ENCODE measurements at regions not wholly inside any gene's neighbourhood (a gene's known extent, or its start where the extent isn't known, plus 50 kb on each side); places are given as distances from the start of the nearest gene placed in this dataset.

DNA sequence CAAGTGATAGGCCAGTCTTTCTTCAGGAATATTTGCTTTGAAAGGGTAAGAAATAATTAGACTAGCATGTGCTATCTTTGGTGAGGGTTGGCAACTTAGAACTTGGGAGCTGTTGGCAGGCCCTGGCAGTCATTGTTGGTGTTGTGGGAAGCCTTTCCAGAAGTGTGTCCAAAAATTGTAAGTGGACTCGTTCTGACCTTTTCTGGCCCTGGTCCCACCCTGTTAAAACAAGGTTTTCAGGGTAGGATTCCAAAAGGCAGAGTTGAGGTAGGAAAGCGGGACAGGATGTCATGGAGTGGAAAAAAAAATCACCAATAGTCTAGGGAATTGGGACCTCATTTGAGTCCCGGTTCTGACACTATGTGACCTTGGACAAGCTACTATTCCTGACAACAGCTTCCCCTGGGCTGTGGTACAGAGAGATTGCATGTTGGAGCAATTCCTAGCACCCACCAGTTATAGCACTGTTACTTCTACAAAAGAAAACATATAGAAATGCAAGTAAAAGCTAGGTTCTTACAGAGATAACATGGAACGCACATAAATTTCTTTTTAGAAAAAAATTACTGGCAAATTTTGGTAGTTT is 299.3 kb upstream of the DDI1 start:
- ChIA-PET CTCF (ENCODE audit: low intra/inter-chr PET ratio, low total read pairs) (no interaction called here), POLR2A (no interaction called here)
- Histone ChIP-seq H3K79me2 (ENCODE audit: insufficient read depth, low read length) (no peaks in the 10 kb centered on the region), H3K9me3 (ENCODE audit: low read length) (peaks cover 38% of the 10 kb centered on the region), H3K4me1 (ENCODE audit: insufficient read depth, low read length) (no peaks in the 10 kb centered on the region), H4K20me1 (ENCODE audit: insufficient read depth, low read length) (no peaks in the 10 kb centered on the region), H3K4me2 (ENCODE audit: low read depth, low read length) (no peak overlapping the region), H3K27me3 (ENCODE audit: control insufficient read depth in 1 of 2, insufficient read depth in 2 of 2, low read length in 2 of 2) (no peaks in the 10 kb centered on the region), H3K4me3 (replicated peaks in 1 of 3; ENCODE audit: insufficient read depth in 1 of 3, low read depth in 2 of 3, low read length in 3 of 3) (no peak overlapping the region), H2AFZ (ENCODE audit: low read length) (no peak overlapping the region), H3K36me3 (replicated peaks in 1 of 2; ENCODE audit: control insufficient read depth in 1 of 2, insufficient read depth in 2 of 2, low read length in 2 of 2) (no peaks in the 10 kb centered on the region), H3K9ac (ENCODE audit: insufficient read depth, low read depth, low read length) (no peak overlapping the region), H3K27ac (ENCODE audit: extremely low read length, insufficient read depth, low read length) (no peak overlapping the region)
- intact Hi-C loops (cut with micrococcal nuclease; ENCODE audit: unreplicated experiment) = no loop called here
- DNase-seq (ENCODE audit: low spot score) (no peak), FAIRE-seq (no peak), ATAC-seq (no peak)
- in situ Hi-C loops (cut with HindIII; ENCODE audit: extremely low pct_ligation_motif_present, low pct_unique_long_range_greater_than_20kb) = no loop called here
- no TSS peak for BruUV-seq (replicated peaks)
- TF ChIP-seq, protein P1, sequence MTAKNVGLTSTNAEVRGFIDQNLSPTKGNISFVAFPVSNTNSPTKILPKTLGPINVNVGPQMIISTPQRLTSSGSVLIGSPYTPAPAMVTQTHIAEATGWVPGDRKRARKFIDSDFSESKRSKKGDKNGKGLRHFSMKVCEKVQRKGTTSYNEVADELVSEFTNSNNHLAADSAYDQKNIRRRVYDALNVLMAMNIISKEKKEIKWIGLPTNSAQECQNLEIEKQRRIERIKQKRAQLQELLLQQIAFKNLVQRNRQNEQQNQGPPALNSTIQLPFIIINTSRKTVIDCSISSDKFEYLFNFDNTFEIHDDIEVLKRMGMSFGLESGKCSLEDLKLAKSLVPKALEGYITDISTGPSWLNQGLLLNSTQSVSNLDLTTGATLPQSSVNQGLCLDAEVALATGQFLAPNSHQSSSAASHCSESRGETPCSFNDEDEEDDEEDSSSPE (CRISPR knock-in tag; IDR thresholded peaks at IDR 0.05) = no peak
- TF ChIP-seq ISL2 (CRISPR knock-in tag; IDR thresholded peaks at IDR 0.05) = no peak
- no peak for TF ChIP-seq ZFP36L2 (CRISPR knock-in tag; IDR thresholded peaks at IDR 0.05)
- TF ChIP-seq GATA4 (IDR thresholded peaks at IDR 0.05; ENCODE audit: borderline replicate concordance, low read depth) = no peak
- no peak for TF ChIP-seq CREB3 (CRISPR knock-in tag; IDR thresholded peaks at IDR 0.05)
- no peak for TF ChIP-seq NFIC (IDR thresholded peaks at IDR 0.05; ENCODE audit: low read length)
- no peak for TF ChIP-seq SAP130 (CRISPR knock-in tag; IDR thresholded peaks at IDR 0.05; ENCODE audit: low read depth)
- TF ChIP-seq E2F2 (CRISPR knock-in tag; IDR thresholded peaks at IDR 0.05; ENCODE audit: borderline replicate concordance) = no peak
- no peak for TF ChIP-seq CBX5 (CRISPR knock-in tag; IDR thresholded peaks at IDR 0.05; ENCODE audit: borderline replicate concordance)
- TF ChIP-seq ARNTL (CRISPR knock-in tag; IDR thresholded peaks at IDR 0.05) = no peak
- no peak for TF ChIP-seq RFX1 (IDR thresholded peaks at IDR 0.05)
- TF ChIP-seq ZKSCAN8 (CRISPR knock-in tag; IDR thresholded peaks at IDR 0.05; ENCODE audit: borderline replicate concordance) = no peak
- TF ChIP-seq, protein P2, sequence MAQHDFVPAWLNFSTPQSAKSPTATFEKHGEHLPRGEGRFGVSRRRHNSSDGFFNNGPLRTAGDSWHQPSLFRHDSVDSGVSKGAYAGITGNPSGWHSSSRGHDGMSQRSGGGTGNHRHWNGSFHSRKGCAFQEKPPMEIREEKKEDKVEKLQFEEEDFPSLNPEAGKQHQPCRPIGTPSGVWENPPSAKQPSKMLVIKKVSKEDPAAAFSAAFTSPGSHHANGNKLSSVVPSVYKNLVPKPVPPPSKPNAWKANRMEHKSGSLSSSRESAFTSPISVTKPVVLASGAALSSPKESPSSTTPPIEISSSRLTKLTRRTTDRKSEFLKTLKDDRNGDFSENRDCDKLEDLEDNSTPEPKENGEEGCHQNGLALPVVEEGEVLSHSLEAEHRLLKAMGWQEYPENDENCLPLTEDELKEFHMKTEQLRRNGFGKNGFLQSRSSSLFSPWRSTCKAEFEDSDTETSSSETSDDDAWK (CRISPR knock-in tag; IDR thresholded peaks at IDR 0.05) = no peak
- TF ChIP-seq SOX6 (IDR thresholded peaks at IDR 0.05) = no peak
- TF ChIP-seq SOX6 (CRISPR knock-in tag; IDR thresholded peaks at IDR 0.05) = no peak
- TF ChIP-seq HMG20A (CRISPR knock-in tag; IDR thresholded peaks at IDR 0.05; ENCODE audit: borderline replicate concordance) = no peak
- TF ChIP-seq, protein P3, sequence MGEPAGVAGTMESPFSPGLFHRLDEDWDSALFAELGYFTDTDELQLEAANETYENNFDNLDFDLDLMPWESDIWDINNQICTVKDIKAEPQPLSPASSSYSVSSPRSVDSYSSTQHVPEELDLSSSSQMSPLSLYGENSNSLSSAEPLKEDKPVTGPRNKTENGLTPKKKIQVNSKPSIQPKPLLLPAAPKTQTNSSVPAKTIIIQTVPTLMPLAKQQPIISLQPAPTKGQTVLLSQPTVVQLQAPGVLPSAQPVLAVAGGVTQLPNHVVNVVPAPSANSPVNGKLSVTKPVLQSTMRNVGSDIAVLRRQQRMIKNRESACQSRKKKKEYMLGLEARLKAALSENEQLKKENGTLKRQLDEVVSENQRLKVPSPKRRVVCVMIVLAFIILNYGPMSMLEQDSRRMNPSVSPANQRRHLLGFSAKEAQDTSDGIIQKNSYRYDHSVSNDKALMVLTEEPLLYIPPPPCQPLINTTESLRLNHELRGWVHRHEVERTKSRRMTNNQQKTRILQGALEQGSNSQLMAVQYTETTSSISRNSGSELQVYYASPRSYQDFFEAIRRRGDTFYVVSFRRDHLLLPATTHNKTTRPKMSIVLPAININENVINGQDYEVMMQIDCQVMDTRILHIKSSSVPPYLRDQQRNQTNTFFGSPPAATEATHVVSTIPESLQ (CRISPR knock-in tag; conservative IDR thresholded peaks at IDR 0.05) = no peak
- 21% methylated on average over 4 of the region's 4 CpGs for WGBS (ENCODE audit: low lambda C conversion rate)

Data from HepG2 (cell line).